ENCODE measurements at regions not wholly inside any gene's neighbourhood (a gene's known extent, or its start where the extent isn't known, plus 50 kb on each side); places are given as distances from the start of the nearest gene placed in this dataset.

DNA sequence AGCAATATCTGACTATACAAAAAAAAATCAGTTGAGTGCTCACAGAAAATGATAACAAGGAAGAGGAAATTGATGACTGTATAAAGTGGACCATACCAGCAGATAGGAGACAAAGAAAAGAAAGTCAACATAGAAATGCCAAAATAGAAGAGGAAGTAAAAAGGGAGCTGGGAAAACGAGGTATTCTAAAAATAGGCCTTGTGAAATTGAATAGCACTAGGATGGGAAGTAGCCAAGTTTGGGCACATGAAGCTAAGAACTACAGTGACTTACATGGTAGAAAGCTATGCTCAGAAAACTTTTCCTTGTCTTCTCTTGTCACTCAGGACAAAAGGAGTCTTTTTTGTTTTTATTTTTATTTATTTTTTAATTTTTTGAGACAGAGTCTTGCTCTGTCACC is 76.2 kb upstream of the APBB1IP start:
- TF ChIP-seq REST (IDR thresholded peaks at IDR 0.05; ENCODE audit: insufficient read depth in 1 of 2, low read depth in 2 of 2, low read length in 2 of 2): no peak
- no peak for TF ChIP-seq FOXP2 (optimal IDR thresholded peaks at IDR 0.05; ENCODE audit: borderline replicate concordance, extremely low read depth, extremely low read length, insufficient read depth)
- TF ChIP-seq SIN3A (IDR thresholded peaks at IDR 0.05; ENCODE audit: borderline replicate concordance, insufficient read depth, low read length): no peak
- no peak for TF ChIP-seq TAF1 (IDR thresholded peaks at IDR 0.05; ENCODE audit: borderline replicate concordance, insufficient read depth, low read length)
- TF ChIP-seq POLR2AphosphoS5 (IDR thresholded peaks at IDR 0.05; ENCODE audit: low read depth, low read length): no peak

GRCh38 chr10:26365681-26366358 is 72.3 kb upstream of the APBB1IP start:
- TF ChIP-seq POLR2AphosphoS5 (IDR thresholded peaks at IDR 0.05; ENCODE audit: low read depth, low read length): no peak

GRCh38 chr10:26367771-26368170 is 70.4 kb upstream of the APBB1IP start:
- no peak for TF ChIP-seq FOXP2 (optimal IDR thresholded peaks at IDR 0.05; ENCODE audit: borderline replicate concordance, extremely low read depth, extremely low read length, insufficient read depth)
- no peak for TF ChIP-seq POLR2AphosphoS5 (IDR thresholded peaks at IDR 0.05; ENCODE audit: low read depth, low read length)
- no peak for TF ChIP-seq TAF1 (IDR thresholded peaks at IDR 0.05; ENCODE audit: borderline replicate concordance, insufficient read depth, low read length)
- TF ChIP-seq REST (IDR thresholded peaks at IDR 0.05; ENCODE audit: insufficient read depth in 1 of 2, low read depth in 2 of 2, low read length in 2 of 2): peak; percentile 93 to 100
- TF ChIP-seq SIN3A (IDR thresholded peaks at IDR 0.05; ENCODE audit: borderline replicate concordance, insufficient read depth, low read length): no peak; the same call in 1 of the 2 replicates

GRCh38 chr10:26368463-26368862 is 69.7 kb upstream of the APBB1IP start:
- TF ChIP-seq REST (IDR thresholded peaks at IDR 0.05; ENCODE audit: insufficient read depth in 1 of 2, low read depth in 2 of 2, low read length in 2 of 2): no peak
- TF ChIP-seq SIN3A (IDR thresholded peaks at IDR 0.05; ENCODE audit: borderline replicate concordance, insufficient read depth, low read length): no peak
- no peak for TF ChIP-seq POLR2AphosphoS5 (IDR thresholded peaks at IDR 0.05; ENCODE audit: low read depth, low read length)
- TF ChIP-seq TAF1 (IDR thresholded peaks at IDR 0.05; ENCODE audit: borderline replicate concordance, insufficient read depth, low read length): no peak
- no peak for TF ChIP-seq FOXP2 (optimal IDR thresholded peaks at IDR 0.05; ENCODE audit: borderline replicate concordance, extremely low read depth, extremely low read length, insufficient read depth)

GRCh38 chr10:26372513-26373354 is 65.4 kb upstream of the APBB1IP start:
- TF ChIP-seq POLR2AphosphoS5 (IDR thresholded peaks at IDR 0.05; ENCODE audit: low read depth, low read length) (no peak), REST (IDR thresholded peaks at IDR 0.05; ENCODE audit: insufficient read depth in 1 of 2, low read depth in 2 of 2, low read length in 2 of 2) (no peak), TAF1 (IDR thresholded peaks at IDR 0.05; ENCODE audit: borderline replicate concordance, insufficient read depth, low read length) (no peak), FOXP2 (optimal IDR thresholded peaks at IDR 0.05; ENCODE audit: borderline replicate concordance, extremely low read depth, extremely low read length, insufficient read depth) (no peak), SIN3A (IDR thresholded peaks at IDR 0.05; ENCODE audit: borderline replicate concordance, insufficient read depth, low read length) (no peak)
